PC-9 (cell line): ENCODE measurements at regions not wholly inside any gene's neighbourhood (a gene's known extent, or its start where the extent isn't known, plus 50 kb on each side); places are given as distances from the start of the nearest gene placed in this dataset.

ENCODE experiments used
- BruUV-seq: library from RNA; stranded (reverse); fragments of 400-500 nt; replicated peaks from 2 replicates; lab custom pipeline; 2021; lab: Mats Ljungman, UMichigan
- CTCF ChIA-PET: fragments of 300-600 bp; sonication (Branson Sonifier 250); formaldehyde crosslinking; loops from one replicate; lab custom pipeline; 2022; ENCODE audit warnings: antibody characterized with exemption; lab: Charles Lee
- POLR2A ChIA-PET: fragments of 300-600 bp; sonication (Branson Sonifier 250); formaldehyde crosslinking; loops from one replicate; lab custom pipeline; 2022; ENCODE audit warnings: antibody characterized with exemption; ENCODE audit not compliant: unreplicated experiment; lab: Charles Lee
- DNase-seq, 2 experiments: peaks; one replicate each; pipeline versions ENCODE4 v3.0.0 to v3.0.0-alpha.2; 2015 to 2022; ENCODE audit warnings: mixed read lengths in 1 of 2
- H2AFZ ChIP-seq: fragments of 200-600 bp; sonication (generic); 2 replicates; pipeline ENCODE4 v1.8.1; 2017; ENCODE audit warnings: antibody characterized with exemption
- H3F3A ChIP-seq: fragments of 200-600 bp; sonication (generic); 2 replicates; pipeline ENCODE4 v1.8.1; 2017; ENCODE audit warnings: antibody characterized with exemption, mild to moderate bottlenecking, low read depth; ENCODE audit not compliant: insufficient read depth
- H3K27ac ChIP-seq: fragments of 200-600 bp; sonication (generic); 2 replicates; pipeline ENCODE4 v1.6.1; 2016; ENCODE audit warnings: mixed run types
- H3K27me3 ChIP-seq: fragments of 200-600 bp; sonication (generic); 2 replicates; pipeline ENCODE4 v1.6.1; 2016; ENCODE audit warnings: low read depth, mixed run types; ENCODE audit not compliant: insufficient read depth
- H3K36me3 ChIP-seq: fragments of 200-600 bp; sonication (generic); 2 replicates; pipeline ENCODE4 v1.6.1; 2016; ENCODE audit warnings: low read depth, mixed run types
- H3K4me1 ChIP-seq: fragments of 200-600 bp; sonication (generic); replicated peaks from 2 replicates; pipeline ENCODE4 v1.6.1; 2016; ENCODE audit warnings: mixed run types; ENCODE audit not compliant: insufficient read depth
- H3K4me2 ChIP-seq: fragments of 200-600 bp; sonication (generic); 2 replicates; pipeline ENCODE4 v1.6.1; 2017; ENCODE audit warnings: mixed run types
- H3K4me3 ChIP-seq: fragments of 200-600 bp; sonication (generic); 2 replicates; pipeline ENCODE4 v1.6.1; 2016; ENCODE audit warnings: mixed run types
- H3K79me2 ChIP-seq: fragments of 200-600 bp; sonication (generic); 2 replicates; pipeline ENCODE4 v1.6.1; 2017; ENCODE audit warnings: low read depth, mixed run types
- H3K9me2 ChIP-seq: fragments of 200-600 bp; sonication (generic); 2 replicates; pipeline ENCODE4 v1.8.1; 2017; ENCODE audit warnings: mild to moderate bottlenecking; ENCODE audit not compliant: insufficient read depth
- H3K9me3 ChIP-seq: fragments of 200-600 bp; sonication (generic); 2 replicates; pipeline ENCODE4 v1.8.1; 2016; ENCODE audit warnings: low read depth; ENCODE audit not compliant: insufficient read depth
- H4K20me1 ChIP-seq: fragments of 200-600 bp; sonication (generic); 2 replicates; pipeline ENCODE4 v1.8.1; 2017; ENCODE audit not compliant: insufficient read depth
- EZH2 ChIP-seq: fragments of 200-600 bp; sonication (generic); IDR thresholded peaks from 2 replicates; pipeline ENCODE4 v1.8.0; 2017; ENCODE audit warnings: antibody characterized with exemption, low read depth
- intact Hi-C: fragments of 100-400 bp; cut with micrococcal nuclease; formaldehyde crosslinking; loops from one replicate; pipeline ENCODE4 v1.10.0; 2022; ENCODE audit not compliant: unreplicated experiment
- TF ChIP-seq, protein P1 (sequence below): fragments of 200-600 bp; sonication (generic); conservative IDR thresholded peaks from 2 replicates; pipeline ENCODE4 v1.6.1; 2017; ENCODE audit warnings: mixed run types, antibody characterized with exemption, mild to moderate bottlenecking, moderate library complexity

DNA sequence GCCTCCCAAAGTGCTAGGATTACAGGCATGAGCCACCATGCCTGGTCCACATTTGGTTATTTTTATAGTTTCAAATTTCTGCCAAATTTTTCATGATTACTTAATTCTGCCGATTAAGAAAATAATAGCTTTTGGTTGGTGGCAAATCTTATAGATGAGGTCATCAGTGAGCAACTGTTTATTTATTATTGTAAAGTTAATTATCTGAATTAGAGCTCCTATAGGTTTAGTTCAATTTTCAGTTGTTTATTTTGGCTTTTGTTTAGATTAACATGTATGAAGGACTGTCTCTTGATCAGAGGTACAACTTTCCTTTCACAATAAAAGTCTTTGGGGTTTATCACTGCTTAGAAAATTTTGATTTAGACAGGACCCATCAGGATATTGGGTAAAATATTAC is 262.2 kb downstream of the SLC7A11 start:
- Histone ChIP-seq H3K9me2 (no peaks in the 10 kb centered on the region), H2AFZ (no peak overlapping the region), H3K4me1 (no peaks in the 10 kb centered on the region), H3F3A (no peaks in the 10 kb centered on the region), H3K27me3 (no peaks in the 10 kb centered on the region), H3K36me3 (no peaks in the 10 kb centered on the region), H3K4me2 (no peak overlapping the region), H3K9me3 (no peaks in the 10 kb centered on the region), H3K79me2 (no peaks in the 10 kb centered on the region), H3K4me3 (no peak overlapping the region), H3K27ac (no peak overlapping the region), H4K20me1 (no peaks in the 10 kb centered on the region)
- ChIA-PET CTCF (interaction anchor here (0.6 kb wide), 1 partner anchor 436 kb away, joined by 12 read pairs; no protein-coding TSS in a partner anchor), POLR2A (no interaction called here)
- no peak for TF ChIP-seq EZH2
- TF ChIP-seq, protein P1, sequence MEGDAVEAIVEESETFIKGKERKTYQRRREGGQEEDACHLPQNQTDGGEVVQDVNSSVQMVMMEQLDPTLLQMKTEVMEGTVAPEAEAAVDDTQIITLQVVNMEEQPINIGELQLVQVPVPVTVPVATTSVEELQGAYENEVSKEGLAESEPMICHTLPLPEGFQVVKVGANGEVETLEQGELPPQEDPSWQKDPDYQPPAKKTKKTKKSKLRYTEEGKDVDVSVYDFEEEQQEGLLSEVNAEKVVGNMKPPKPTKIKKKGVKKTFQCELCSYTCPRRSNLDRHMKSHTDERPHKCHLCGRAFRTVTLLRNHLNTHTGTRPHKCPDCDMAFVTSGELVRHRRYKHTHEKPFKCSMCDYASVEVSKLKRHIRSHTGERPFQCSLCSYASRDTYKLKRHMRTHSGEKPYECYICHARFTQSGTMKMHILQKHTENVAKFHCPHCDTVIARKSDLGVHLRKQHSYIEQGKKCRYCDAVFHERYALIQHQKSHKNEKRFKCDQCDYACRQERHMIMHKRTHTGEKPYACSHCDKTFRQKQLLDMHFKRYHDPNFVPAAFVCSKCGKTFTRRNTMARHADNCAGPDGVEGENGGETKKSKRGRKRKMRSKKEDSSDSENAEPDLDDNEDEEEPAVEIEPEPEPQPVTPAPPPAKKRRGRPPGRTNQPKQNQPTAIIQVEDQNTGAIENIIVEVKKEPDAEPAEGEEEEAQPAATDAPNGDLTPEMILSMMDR = no peak
- no peak for DNase-seq
- intact Hi-C loops = no loop called here
- BruUV-seq = no TSS peak

DNA sequence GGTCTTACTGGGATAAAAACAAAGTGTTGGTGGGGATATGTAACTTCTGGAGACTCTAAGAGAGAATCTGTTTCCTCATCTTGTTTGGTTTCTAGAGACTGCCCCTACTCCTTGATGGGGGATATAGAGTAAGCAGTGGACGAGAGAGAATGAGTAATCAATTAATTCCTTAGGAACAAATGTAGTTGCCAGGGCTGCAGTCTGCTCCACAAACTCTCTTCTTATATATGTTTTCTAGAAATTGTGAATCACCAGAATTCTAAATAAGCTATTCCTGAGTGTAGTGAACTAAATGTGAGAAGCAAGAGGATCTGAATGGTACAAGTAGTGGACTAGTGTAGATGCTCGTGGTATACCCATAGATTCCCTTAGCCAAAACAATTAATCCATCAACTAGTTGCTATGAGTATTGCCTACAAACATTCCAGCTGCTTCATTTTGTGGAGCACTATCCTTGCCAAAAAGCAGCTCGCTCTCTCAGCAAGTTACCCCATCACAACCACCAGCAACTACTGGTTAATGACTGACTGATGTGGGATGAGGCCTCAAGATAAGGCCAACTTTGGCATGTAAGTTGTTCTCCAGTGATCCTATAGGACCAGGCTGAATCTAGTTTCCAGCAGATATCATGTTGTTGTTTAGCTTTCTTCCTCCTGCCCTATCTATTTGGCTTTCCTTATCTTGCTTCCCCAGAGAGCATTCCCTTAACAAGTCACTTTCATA is 273.0 kb downstream of the SLC7A11 start:
- no peaks in the 10 kb centered on the region for H3F3A ChIP-seq
- H3K79me2 ChIP-seq = no peaks in the 10 kb centered on the region
- H3K36me3 ChIP-seq = no peaks in the 10 kb centered on the region
- no peak for DNase-seq
- H3K4me1 ChIP-seq = no peaks in the 10 kb centered on the region
- no peak overlapping the region for H3K4me3 ChIP-seq
- no peaks in the 10 kb centered on the region for H3K27me3 ChIP-seq
- TF ChIP-seq EZH2 = no peak
- TF ChIP-seq, protein P1 = no peak
- H3K9me2 ChIP-seq = no peaks in the 10 kb centered on the region
- H3K9me3 ChIP-seq = no peaks in the 10 kb centered on the region
- H3K4me2 ChIP-seq = no peak overlapping the region
- ChIA-PET POLR2A (no interaction called here), CTCF (no interaction called here)
- H4K20me1 ChIP-seq = no peaks in the 10 kb centered on the region
- H3K27ac ChIP-seq = no peak overlapping the region
- intact Hi-C loops = no loop called here
- no TSS peak for BruUV-seq
- no peak overlapping the region for H2AFZ ChIP-seq

DNA sequence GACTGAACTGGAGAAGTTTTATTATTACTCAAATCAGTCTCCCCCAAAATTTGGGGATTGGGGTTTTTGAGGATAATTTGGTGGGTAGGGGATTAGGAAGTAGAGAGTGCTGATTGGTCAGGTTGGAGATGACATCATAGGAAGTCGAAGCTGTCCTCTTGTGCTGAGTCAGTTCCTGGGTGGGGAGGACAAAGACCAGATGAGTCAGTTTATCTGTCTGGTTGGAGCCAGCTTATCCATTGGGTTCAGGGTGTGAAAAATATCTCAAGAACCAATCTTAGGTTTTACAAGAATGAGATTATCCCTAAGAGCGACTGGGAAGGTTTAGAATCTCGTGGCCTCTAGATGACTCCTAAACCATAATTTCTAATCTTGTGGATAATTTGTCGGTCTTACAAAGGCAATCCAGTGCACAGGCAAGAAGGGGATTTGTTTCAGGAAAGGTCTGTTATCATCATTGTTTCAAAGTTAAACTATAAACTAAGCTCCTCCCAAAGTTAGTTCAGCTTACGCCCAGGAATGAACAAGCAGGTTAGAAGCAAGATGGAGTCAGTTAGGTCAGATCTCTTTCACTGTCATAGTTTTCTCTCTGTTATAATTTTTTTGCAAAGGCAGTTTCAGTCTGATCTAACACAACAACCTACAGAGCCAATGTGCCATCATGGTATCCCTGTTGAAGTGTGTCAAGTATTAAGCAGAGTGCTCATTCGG is 274.5 kb downstream of the SLC7A11 start:
- Histone ChIP-seq H3K9me3 (no peaks in the 10 kb centered on the region), H3K4me1 (no peaks in the 10 kb centered on the region), H3K4me2 (no peak overlapping the region), H3K27ac (no peak overlapping the region), H3K79me2 (no peaks in the 10 kb centered on the region), H3K9me2 (no peaks in the 10 kb centered on the region), H3K4me3 (no peak overlapping the region), H4K20me1 (no peaks in the 10 kb centered on the region), H3K36me3 (no peaks in the 10 kb centered on the region), H2AFZ (no peak overlapping the region; the same call in 1 of the 2 replicates), H3F3A (no peaks in the 10 kb centered on the region), H3K27me3 (no peaks in the 10 kb centered on the region)
- BruUV-seq = no TSS peak
- TF ChIP-seq, protein P1 = no peak
- TF ChIP-seq EZH2 = no peak
- intact Hi-C loops = no loop called here
- CTCF ChIA-PET = no interaction called here
- no peak for DNase-seq
- POLR2A ChIA-PET = no interaction called here
